Skeletal muscle tissue (tissue), 3 donors: ENCODE measurements at regions not wholly inside any gene's neighbourhood (a gene's known extent, or its start where the extent isn't known, plus 50 kb on each side); places are given as distances from the start of the nearest gene placed in this dataset.

Source experiments
- H3K27ac ChIP-seq: one replicate; pipeline ENCODE4 v1.7.0; 2013; ENCODE audit warnings: mild to moderate bottlenecking, low read depth, low read length, inconsistent platforms
- H3K27me3 ChIP-seq, 3 donors: one replicate each; pipeline ENCODE4 v1.7.0; 2013; ENCODE audit warnings: low read length in 3 of 3; ENCODE audit not compliant: control insufficient read depth in 3 of 3, insufficient read depth in 3 of 3
- H3K36me3 ChIP-seq, 3 donors: one replicate each; pipeline ENCODE4 v1.7.0; 2013; ENCODE audit warnings: low read length in 3 of 3; ENCODE audit not compliant: control insufficient read depth in 3 of 3, insufficient read depth in 3 of 3
- H3K4me1 ChIP-seq, 3 donors: one replicate each; pipeline ENCODE4 v1.7.0; 2013; ENCODE audit warnings: low read length in 3 of 3, mild to moderate bottlenecking in 3 of 3; ENCODE audit not compliant: control insufficient read depth in 3 of 3, insufficient read depth in 3 of 3
- H3K4me3 ChIP-seq, 3 donors: one replicate each; pipeline ENCODE4 v1.7.0; 2013; ENCODE audit warnings: low read length in 3 of 3
- H3K9ac ChIP-seq, 3 donors: one replicate each; pipeline ENCODE4 v1.7.0; 2013; ENCODE audit warnings: low read length in 3 of 3, mild to moderate bottlenecking in 3 of 3, moderate library complexity in 2 of 3, low read depth in 1 of 3
- H3K9me3 ChIP-seq, 3 donors: one replicate each; pipeline ENCODE4 v1.7.0; 2013; ENCODE audit warnings: low read length in 3 of 3; ENCODE audit not compliant: control insufficient read depth in 3 of 3
- donor health status: Osteomylitis.

GRCh38 chr4:129429581-129430320 lies 333.8 kb downstream of the C4orf33 start:
- no peaks in the 10 kb centered on the region for H3K9me3 ChIP-seq
- H3K4me1 ChIP-seq: no peaks in the 10 kb centered on the region
- H3K27ac ChIP-seq: no peak overlapping the region
- no peak overlapping the region for H3K4me3 ChIP-seq
- no peak overlapping the region for H3K9ac ChIP-seq
- no peaks in the 10 kb centered on the region for H3K36me3 ChIP-seq
- H3K27me3 ChIP-seq: no peaks in the 10 kb centered on the region

- Histone ChIP-seq H3K4me3 (no peak overlapping the region), H3K27ac (no peak overlapping the region), H3K27me3 (no peaks in the 10 kb centered on the region), H3K36me3 (no peaks in the 10 kb centered on the region), H3K9ac (no peak overlapping the region), H3K9me3 (no peaks in the 10 kb centered on the region), H3K4me1 (no peaks in the 10 kb centered on the region)
Observed at GRCh38 chr4:129437347-129437746, 341.4 kb downstream of the C4orf33 start.

- H3K36me3 ChIP-seq: no peaks in the 10 kb centered on the region
- no peaks in the 10 kb centered on the region for H3K27me3 ChIP-seq
- no peak overlapping the region for H3K27ac ChIP-seq
- no peak overlapping the region for H3K4me3 ChIP-seq
- H3K4me1 ChIP-seq: no peaks in the 10 kb centered on the region
- H3K9ac ChIP-seq: no peak overlapping the region
- H3K9me3 ChIP-seq: no peaks in the 10 kb centered on the region
Observed at GRCh38 chr4:129438456-129438981, 342.6 kb downstream of the C4orf33 start.

GRCh38 chr4:129446074-129446473 lies 350.1 kb downstream of the C4orf33 start:
- H3K4me3 ChIP-seq: no peak overlapping the region

GRCh38 chr4:129453524-129454200 lies 357.7 kb downstream of the C4orf33 start:
- H3K4me3 ChIP-seq: no peak overlapping the region
- no peaks in the 10 kb centered on the region for H3K36me3 ChIP-seq
- no peaks in the 10 kb centered on the region for H3K27me3 ChIP-seq
- H3K9me3 ChIP-seq: no peaks in the 10 kb centered on the region
- H3K9ac ChIP-seq: no peak overlapping the region
- H3K27ac ChIP-seq: no peak overlapping the region
- H3K4me1 ChIP-seq: no peaks in the 10 kb centered on the region

More at GRCh38 chr4:129446074-129446473, 350.1 kb downstream of the C4orf33 start:
- no peak overlapping the region for H3K9ac ChIP-seq
- no peaks in the 10 kb centered on the region for H3K36me3 ChIP-seq
- no peak overlapping the region for H3K27ac ChIP-seq
- H3K4me1 ChIP-seq: no peaks in the 10 kb centered on the region
- H3K9me3 ChIP-seq: no peaks in the 10 kb centered on the region
- H3K27me3 ChIP-seq: no peaks in the 10 kb centered on the region

- no peak overlapping the region for H3K4me3 ChIP-seq
- H3K36me3 ChIP-seq: no peaks in the 10 kb centered on the region
- no peaks in the 10 kb centered on the region for H3K9me3 ChIP-seq
- no peaks in the 10 kb centered on the region for H3K4me1 ChIP-seq
- no peak overlapping the region for H3K9ac ChIP-seq
- H3K27me3 ChIP-seq: no peaks in the 10 kb centered on the region
- no peak overlapping the region for H3K27ac ChIP-seq
Observed at GRCh38 chr4:129455482-129455881, 359.5 kb downstream of the C4orf33 start.

- Histone ChIP-seq H3K9ac (no peak overlapping the region), H3K27ac (no peak overlapping the region), H3K36me3 (no peaks in the 10 kb centered on the region), H3K9me3 (no peaks in the 10 kb centered on the region), H3K4me3 (no peak overlapping the region), H3K4me1 (no peaks in the 10 kb centered on the region), H3K27me3 (no peaks in the 10 kb centered on the region)
Observed at GRCh38 chr4:129468624-129469023, 372.7 kb downstream of the C4orf33 start.

- Histone ChIP-seq H3K9ac (no peak overlapping the region), H3K27ac (no peak overlapping the region), H3K27me3 (no peaks in the 10 kb centered on the region), H3K4me3 (no peak overlapping the region), H3K4me1 (no peaks in the 10 kb centered on the region), H3K36me3 (no peaks in the 10 kb centered on the region), H3K9me3 (no peaks in the 10 kb centered on the region)
Observed at GRCh38 chr4:129474698-129475097, 378.7 kb downstream of the C4orf33 start.

- Histone ChIP-seq H3K4me3 (no peak overlapping the region), H3K9me3 (no peaks in the 10 kb centered on the region), H3K27ac (no peak overlapping the region), H3K36me3 (no peaks in the 10 kb centered on the region), H3K27me3 (no peaks in the 10 kb centered on the region), H3K4me1 (no peaks in the 10 kb centered on the region), H3K9ac (no peak overlapping the region)
Observed at GRCh38 chr4:129481107-129481506, 385.2 kb downstream of the C4orf33 start.

GRCh38 chr4:129488427-129488826 lies 392.5 kb downstream of the C4orf33 start:
- Histone ChIP-seq H3K27me3 (no peaks in the 10 kb centered on the region), H3K4me1 (no peaks in the 10 kb centered on the region), H3K9me3 (no peaks in the 10 kb centered on the region), H3K4me3 (no peak overlapping the region), H3K36me3 (no peaks in the 10 kb centered on the region), H3K9ac (no peak overlapping the region), H3K27ac (no peak overlapping the region)
